ENCODE measurements at regions not wholly inside any gene's neighbourhood (a gene's known extent, or its start where the extent isn't known, plus 50 kb on each side); places are given as distances from the start of the nearest gene placed in this dataset.
"Not testable (repeated sequence)": the region's sequence is repeated elsewhere in the genome, so short reads cannot be mapped to it uniquely, and the experiment has no call there.

GRCh38 chr4:164109503-164109902, 615.0 kb downstream of the TMA16 start:
- no peak for DNase-seq

GRCh38 chr4:164115236-164115635, 620.7 kb downstream of the TMA16 start:
- no peak for DNase-seq

- DNase-seq: no peak
Measured at GRCh38 chr4:164116286-164116685, 621.8 kb downstream of the TMA16 start.

GRCh38 chr4:164134388-164134787, 619.5 kb upstream of the SMIM31 start:
- DNase-seq: no peak

GRCh38 chr4:164136180-164136616, 617.7 kb upstream of the SMIM31 start:
- DNase-seq: no peak

GRCh38 chr4:164138521-164138920, 615.4 kb upstream of the SMIM31 start:
- no peak for DNase-seq

GRCh38 chr4:164139291-164139690, 614.6 kb upstream of the SMIM31 start:
- no peak for DNase-seq

GRCh38 chr4:164141755-164142375, 612.1 kb upstream of the SMIM31 start:
- not testable (repeated sequence) for DNase-seq

GRCh38 chr4:164154416-164154815, 599.5 kb upstream of the SMIM31 start:
- no peak for DNase-seq

GRCh38 chr4:164169591-164169990, 584.3 kb upstream of the SMIM31 start:
- no peak for DNase-seq

GRCh38 chr4:164177153-164177552, 576.8 kb upstream of the SMIM31 start:
- DNase-seq: no peak

- no peak for DNase-seq
Measured at GRCh38 chr4:164177753-164178152, 576.2 kb upstream of the SMIM31 start.

GRCh38 chr4:164188236-164188635, 565.7 kb upstream of the SMIM31 start:
- DNase-seq: no peak

GRCh38 chr4:164192844-164193243, 561.1 kb upstream of the SMIM31 start:
- no peak for DNase-seq

GRCh38 chr4:164193676-164194075, 560.3 kb upstream of the SMIM31 start:
- no peak for DNase-seq

GRCh38 chr4:164197556-164197955, 556.4 kb upstream of the SMIM31 start:
- DNase-seq: no peak

GRCh38 chr4:164203476-164203875, 550.5 kb upstream of the SMIM31 start:
- DNase-seq: no peak

- no peak for DNase-seq
Measured at GRCh38 chr4:164204434-164204833, 549.5 kb upstream of the SMIM31 start.

GRCh38 chr4:164207460-164207859, 546.5 kb upstream of the SMIM31 start:
- no peak for DNase-seq

GRCh38 chr4:164210377-164210776, 543.6 kb upstream of the SMIM31 start:
- no peak for DNase-seq

GRCh38 chr4:164212134-164212533, 541.8 kb upstream of the SMIM31 start:
- no peak for DNase-seq

GRCh38 chr4:164212714-164213113, 541.2 kb upstream of the SMIM31 start:
- DNase-seq: no peak

- DNase-seq: no peak
Measured at GRCh38 chr4:164215113-164215741, 538.7 kb upstream of the SMIM31 start.

- DNase-seq: no peak
Measured at GRCh38 chr4:164221631-164222030, 532.3 kb upstream of the SMIM31 start.

GRCh38 chr4:164224871-164225270, 529.1 kb upstream of the SMIM31 start:
- no peak for DNase-seq

Measured in T-helper 2 cell (primary cell).